GM19240 (cell line): ENCODE measurements at regions not wholly inside any gene's neighbourhood (a gene's known extent, or its start where the extent isn't known, plus 50 kb on each side); places are given as distances from the start of the nearest gene placed in this dataset.

ENCODE experiments used
- DNase-seq: peaks from one replicate; pipeline ENCODE4 v3.0.0; 2011; ENCODE audit warnings: low spot score; ENCODE audit not compliant: insufficient read length

- DNase-seq, result no peak
Observed at GRCh38 chr4:13056630-13057189, 427.4 kb downstream of the RAB28 start.

GRCh38 chr4:13054420-13054970 is 429.6 kb downstream of the RAB28 start:
- no peak for DNase-seq

GRCh38 chr4:13047591-13047990 is 436.5 kb downstream of the RAB28 start:
- no peak for DNase-seq

- DNase-seq, result no peak
Observed at GRCh38 chr4:13036841-13037240, 447.3 kb downstream of the RAB28 start.

GRCh38 chr4:13032936-13033335 is 451.2 kb downstream of the RAB28 start:
- no peak for DNase-seq

- DNase-seq, result no peak
Observed at GRCh38 chr4:13024147-13025105, 459.7 kb downstream of the RAB28 start.

- no peak for DNase-seq
Observed at GRCh38 chr4:13007802-13008470, 476.2 kb downstream of the RAB28 start.

GRCh38 chr4:12993923-12994322 is 490.2 kb downstream of the RAB28 start:
- no peak for DNase-seq

- DNase-seq, result no peak
Observed at GRCh38 chr4:12987284-12987683, 496.9 kb downstream of the RAB28 start.

- no peak for DNase-seq
Observed at GRCh38 chr4:12979797-12980196, 504.3 kb downstream of the RAB28 start.

GRCh38 chr4:12978310-12978709 is 505.8 kb downstream of the RAB28 start:
- DNase-seq, result no peak

- no peak for DNase-seq
Observed at GRCh38 chr4:12975511-12975910, 508.6 kb downstream of the RAB28 start.

- no peak for DNase-seq
Observed at GRCh38 chr4:12973522-12973921, 510.6 kb downstream of the RAB28 start.

GRCh38 chr4:12968345-12968744 is 515.8 kb downstream of the RAB28 start:
- no peak for DNase-seq

GRCh38 chr4:12966726-12967125 is 517.4 kb downstream of the RAB28 start:
- DNase-seq, result no peak

GRCh38 chr4:12965334-12965733 is 518.8 kb downstream of the RAB28 start:
- DNase-seq, result no peak

GRCh38 chr4:12963912-12964311 is 520.2 kb downstream of the RAB28 start:
- DNase-seq, result no peak

GRCh38 chr4:12963291-12963690 is 520.8 kb downstream of the RAB28 start:
- no peak for DNase-seq

GRCh38 chr4:12961713-12962112 is 522.4 kb downstream of the RAB28 start:
- DNase-seq, result no peak

GRCh38 chr4:12958436-12958835 is 525.7 kb downstream of the RAB28 start:
- DNase-seq, result no peak

GRCh38 chr4:12957108-12957507 is 527.0 kb downstream of the RAB28 start:
- DNase-seq, result no peak

GRCh38 chr4:12956026-12956425 is 528.1 kb downstream of the RAB28 start:
- DNase-seq, result no peak
